ENCODE measurements at regions not wholly inside any gene's neighbourhood (a gene's known extent, or its start where the extent isn't known, plus 50 kb on each side); places are given as distances from the start of the nearest gene placed in this dataset.
"Not testable (repeated sequence)": the region's sequence is repeated elsewhere in the genome, so short reads cannot be mapped to it uniquely, and the experiment has no call there.

DNA sequence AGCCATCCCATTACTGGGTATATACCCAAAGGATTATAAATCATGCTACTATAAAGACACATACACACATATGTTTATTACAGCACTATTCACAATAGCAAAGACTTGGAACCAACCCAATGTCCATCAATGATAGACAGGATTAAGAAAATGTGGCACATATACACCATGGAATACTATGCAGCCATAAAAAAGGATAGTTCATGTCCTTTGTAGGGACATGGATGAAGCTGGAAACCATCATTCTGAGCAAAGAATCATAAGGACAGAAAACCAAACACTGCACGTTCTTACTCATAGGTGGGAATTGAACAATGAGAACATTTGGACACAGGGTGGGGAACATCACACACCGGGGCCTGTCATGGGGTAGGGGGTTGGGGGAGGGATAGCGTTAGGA, 60.3 kb upstream of the NMU start:
- not testable (repeated sequence) for FAIRE-seq

DNA sequence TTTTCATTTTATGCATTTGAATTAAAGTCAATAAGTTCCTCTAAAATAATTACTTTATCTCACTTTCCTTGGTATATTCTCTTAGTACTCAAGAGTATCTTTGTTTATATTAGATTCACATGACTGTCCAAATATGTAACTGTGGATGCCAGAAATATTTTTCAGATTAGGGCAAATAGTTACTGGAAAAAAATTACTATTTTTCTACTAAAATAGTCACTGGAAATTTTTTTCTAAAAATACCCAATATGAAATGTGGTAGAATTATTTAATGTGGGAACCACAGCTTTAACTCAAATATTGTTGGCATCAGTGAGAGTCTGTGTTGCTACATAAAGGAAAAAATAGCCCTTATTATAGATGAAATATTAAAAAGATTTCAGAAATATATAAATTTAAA, 70.4 kb upstream of the NMU start:
- FAIRE-seq: no peak

DNA sequence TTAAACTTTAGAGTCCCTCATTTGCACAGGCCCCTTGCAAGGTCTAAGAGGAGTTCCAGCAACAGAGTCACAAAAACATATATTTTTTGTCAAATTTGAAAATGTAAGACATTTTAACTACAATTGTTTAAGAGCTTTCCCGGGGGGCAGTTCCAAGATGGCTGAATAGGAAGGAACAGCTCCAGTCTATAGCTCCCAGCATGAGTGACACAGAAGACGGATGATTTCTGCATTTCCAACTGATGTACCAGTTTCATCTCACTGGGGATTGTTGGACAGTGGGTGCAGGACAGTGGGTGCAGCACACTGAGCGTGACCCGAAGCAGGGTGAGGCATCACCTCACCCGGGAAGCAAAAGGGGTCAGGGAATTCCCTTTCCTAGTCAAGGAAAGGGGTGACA, 71.4 kb upstream of the NMU start:
- FAIRE-seq: no peak

DNA sequence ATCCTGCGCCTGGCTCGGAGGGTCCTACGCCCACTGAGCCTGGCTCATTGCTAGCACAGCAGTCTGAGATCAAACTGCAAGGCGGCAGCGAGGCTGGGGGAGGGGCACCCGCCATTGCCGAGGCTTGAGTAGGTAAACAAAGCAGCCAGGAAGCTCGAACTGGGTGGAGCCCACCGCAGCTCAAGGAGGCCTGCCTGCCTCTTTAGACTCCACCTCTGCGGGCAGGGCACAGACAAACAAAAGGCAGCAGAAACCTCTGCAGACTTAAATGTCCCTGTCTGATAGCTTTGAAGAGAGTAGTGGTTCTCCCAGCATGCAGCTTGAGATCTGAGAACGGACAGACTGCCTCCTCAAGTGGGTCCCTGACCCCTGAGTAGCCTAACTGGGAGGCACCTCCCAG, 71.9 kb upstream of the NMU start:
- not testable (repeated sequence) for FAIRE-seq

DNA sequence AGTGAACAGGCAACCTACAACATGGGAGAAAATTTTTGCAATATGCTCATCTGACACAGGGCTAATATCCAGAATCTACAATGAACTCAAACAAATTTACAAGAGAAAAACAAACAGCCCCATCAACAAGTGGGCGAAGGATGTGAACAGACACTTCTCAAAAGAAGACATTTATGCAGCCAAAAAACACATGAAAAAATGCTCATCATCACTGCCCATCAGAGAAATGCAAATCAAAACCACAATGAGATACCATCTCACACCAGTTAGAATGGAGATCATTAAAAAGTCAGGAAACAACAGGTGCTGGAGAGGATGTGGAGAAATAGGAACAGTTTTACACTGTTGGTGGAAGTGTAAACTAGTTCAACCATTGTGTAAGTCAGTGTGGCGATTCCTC, 76.7 kb upstream of the NMU start:
- FAIRE-seq: not testable (repeated sequence)

DNA sequence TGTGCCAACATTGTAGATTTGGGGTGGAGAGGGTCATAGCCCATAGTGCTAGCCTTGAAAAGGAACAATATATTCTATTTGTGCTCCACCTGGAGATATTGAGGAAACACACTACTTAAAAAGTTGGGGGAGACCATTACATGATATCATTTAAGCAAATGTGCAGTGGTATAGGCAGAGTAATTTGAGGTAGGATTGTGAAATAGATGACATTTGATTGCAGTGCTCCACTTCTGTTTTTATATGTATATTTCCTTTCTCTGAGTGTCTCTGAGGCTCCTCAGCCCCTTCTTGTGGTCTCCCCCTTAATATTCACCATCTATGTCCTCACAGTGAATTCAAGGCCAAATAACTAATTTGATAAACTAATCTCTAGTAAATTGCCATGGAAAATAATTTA, 85.6 kb upstream of the NMU start:
- FAIRE-seq: no peak

DNA sequence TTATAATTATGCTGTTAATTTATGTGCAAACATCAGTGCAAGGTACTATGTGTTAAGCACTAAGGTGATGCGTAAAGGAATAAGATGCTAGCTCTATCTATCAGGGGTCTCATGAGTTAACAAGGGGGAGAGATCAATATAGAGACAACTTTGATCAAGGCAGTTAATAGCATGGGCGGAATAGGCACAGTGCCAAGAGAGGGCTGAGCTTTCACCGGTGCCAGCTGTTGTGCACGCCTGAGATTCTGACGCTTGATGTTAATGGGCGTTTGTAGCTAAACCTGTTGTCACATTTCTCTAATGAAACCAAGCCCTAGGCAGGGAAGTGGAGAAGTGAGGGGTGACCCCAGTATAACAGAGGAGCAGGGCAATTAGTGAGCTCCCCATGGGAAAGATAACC, 86.0 kb upstream of the NMU start:
- FAIRE-seq: no peak

DNA sequence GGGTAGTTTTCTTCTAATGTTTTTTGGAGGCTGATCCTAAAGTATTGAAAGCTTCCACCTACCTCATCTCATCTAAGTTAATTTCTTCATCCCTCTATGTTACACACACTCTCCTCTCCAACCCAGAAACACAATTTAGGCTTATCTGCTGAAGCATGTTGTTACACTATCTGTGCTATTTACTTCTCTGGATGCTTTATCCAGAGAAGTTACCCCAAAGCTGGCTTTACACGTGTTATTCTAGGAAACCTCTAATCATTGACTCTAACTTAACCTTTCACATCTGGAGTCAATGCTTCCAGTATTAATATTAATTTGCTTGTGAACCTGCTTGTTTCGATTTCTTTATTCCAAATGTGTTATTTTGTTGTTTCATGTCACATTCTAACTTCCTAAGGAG, 87.3 kb upstream of the NMU start:
- no peak for FAIRE-seq

DNA sequence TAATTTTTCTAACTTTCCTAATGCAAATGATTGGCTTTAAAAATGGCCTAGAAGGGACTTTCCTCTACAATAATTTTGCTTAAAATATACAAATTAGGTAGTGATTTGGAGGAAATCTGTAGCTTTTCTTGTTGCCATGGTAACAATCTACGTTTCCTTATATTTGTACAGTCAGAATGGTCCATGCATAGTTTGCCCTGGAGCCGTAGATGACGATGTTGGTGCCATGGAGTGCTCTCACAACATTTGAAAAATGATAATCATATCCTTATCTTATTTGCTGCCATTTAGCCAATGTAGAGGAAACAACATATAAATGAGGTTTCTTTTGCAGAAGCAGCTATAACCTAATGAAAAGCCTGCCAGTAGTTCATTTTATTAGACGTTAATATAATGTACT, 89.0 kb upstream of the NMU start:
- no peak for FAIRE-seq

GRCh38 chr4:55727746-55728145, 91.6 kb upstream of the NMU start:
- FAIRE-seq: no peak

DNA sequence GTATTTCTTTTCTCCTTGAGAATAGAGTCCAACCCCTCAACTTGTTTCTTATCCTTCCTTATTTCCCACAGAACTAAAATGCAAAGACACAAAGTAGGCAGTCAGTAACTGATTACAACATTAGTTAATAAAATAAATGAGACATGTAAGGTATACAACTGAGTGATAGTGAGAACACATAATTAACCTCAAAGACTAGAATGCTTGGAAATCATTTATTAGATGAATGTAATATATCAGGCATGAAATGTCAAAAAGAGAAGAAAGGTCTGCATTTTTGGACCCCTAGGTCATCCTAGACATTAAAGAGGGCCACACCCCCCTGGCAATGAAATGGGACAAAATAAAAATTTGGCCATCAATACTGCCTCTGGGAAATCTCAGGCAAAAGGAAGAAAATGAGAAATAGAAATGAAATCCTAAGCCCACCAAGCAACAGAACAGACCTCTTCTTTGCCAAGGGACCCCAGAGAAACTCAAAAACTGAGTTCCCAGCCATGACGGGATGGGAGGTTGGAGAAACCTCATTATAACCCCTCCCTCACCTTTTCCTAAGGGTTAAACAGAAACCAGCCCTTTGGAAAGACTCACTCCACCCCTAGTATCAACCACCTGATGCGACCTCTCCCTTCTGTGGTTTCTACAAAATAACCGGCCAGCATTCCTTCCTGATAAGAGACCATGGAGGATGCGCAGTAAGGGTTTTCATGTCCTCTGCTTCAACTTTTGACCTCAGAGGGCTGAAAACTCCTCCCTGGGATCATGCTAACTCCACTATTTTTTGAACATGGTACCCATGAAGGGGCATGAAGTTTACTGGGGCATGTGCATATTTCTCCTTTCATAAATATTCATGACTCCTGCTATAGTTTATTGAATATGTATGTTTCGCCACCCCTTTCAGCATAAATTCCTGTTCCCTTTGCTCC, 90.0 kb upstream of the EXOC1L start:
- FAIRE-seq: no peak

GRCh38 chr4:55730280-55730931, 89.2 kb upstream of the EXOC1L start:
- FAIRE-seq: no peak

DNA sequence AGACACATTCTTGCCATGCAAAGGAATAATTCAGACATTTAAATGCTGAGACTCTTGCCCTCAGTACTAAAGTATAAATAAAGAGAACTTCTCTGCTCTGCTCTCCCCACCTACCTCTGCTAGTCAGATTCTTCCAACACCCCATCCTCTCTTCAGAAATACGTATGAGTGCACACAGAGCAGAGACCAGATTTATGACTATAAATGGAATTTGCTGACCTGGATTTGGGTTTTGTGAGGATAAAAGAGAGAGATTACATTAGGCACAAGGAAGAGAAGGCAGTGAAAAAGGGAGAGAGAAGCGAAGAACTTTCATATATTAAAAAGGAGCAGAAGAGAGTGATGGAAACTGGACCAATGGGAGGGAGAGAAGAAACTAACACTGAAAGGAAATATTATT, 87.6 kb upstream of the EXOC1L start:
- FAIRE-seq: no peak

- no peak for FAIRE-seq
Measured at GRCh38 chr4:55732864-55733263, 86.7 kb upstream of the EXOC1L start.

DNA sequence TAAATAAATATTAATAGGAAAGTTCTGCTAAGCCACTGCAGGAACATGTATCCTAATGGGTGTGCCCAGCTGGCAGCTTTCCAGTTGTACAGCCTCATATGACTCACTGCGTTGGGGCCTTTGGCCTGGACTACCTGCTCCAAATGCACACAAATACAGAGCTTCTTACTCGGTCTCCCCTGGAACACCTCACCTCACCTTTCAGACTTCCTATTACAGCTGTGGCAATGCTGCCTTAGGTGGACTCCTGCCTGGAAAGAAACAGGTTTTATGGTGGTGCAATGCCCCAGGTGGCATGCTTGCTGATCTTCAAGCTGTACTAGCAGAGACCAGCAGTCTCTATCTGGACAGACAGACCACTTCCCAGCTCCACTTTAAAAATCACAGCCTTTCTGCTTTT, 85.7 kb upstream of the EXOC1L start:
- FAIRE-seq: no peak

- peak; percentile 97 for FAIRE-seq
Measured at GRCh38 chr4:55736605-55737183, 82.9 kb upstream of the EXOC1L start.

DNA sequence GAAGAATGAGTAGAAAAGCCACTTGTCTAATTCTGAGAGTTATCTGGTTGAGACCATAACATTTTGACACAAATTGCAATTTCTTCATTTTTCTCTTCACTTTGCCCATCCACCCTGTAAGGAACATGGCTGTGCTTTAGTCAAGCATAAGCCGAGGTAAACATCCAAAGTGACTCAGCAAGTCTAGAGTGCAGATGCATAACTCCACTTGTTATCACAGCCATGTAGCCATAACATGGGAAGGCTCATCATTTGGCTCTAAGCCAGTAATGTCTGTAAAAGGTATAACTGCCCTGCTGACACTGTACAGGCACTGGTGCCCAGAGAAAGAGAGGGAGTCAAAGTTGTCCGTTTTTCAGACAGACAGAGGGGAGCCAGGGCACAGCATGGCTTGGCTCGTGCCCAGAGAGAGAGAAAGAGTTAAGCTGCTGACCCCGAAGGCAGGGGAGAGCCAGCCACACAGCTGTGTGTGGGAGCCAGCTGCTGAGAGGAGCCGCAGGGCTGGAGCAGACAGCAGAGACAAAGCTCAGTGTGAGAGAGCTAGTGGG, 76.9 kb upstream of the EXOC1L start:
- FAIRE-seq: no peak

DNA sequence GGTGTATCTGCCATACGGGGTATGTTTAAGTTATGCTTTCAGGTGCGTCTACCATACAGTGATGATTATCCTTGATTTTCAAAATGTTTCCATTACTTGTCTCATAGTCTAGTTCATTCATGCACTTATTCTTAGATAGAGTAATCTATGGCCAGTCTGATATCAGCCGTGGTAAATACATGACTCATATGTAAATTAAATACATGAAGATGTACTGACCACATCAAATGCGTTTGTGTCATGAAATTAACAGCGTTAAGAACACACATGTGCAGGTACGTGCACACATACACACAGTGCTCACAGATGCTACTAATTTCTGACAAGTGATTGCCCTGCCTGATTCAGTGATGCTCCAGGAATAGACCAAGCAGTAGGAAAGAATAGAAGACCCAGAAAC, 75.2 kb upstream of the EXOC1L start:
- FAIRE-seq: no peak

GRCh38 chr4:55745014-55745413, 74.6 kb upstream of the EXOC1L start:
- no peak for FAIRE-seq

GRCh38 chr4:55747793-55748192, 71.8 kb upstream of the EXOC1L start:
- no peak for FAIRE-seq

GRCh38 chr4:55749666-55750065, 69.9 kb upstream of the EXOC1L start:
- no peak for FAIRE-seq

DNA sequence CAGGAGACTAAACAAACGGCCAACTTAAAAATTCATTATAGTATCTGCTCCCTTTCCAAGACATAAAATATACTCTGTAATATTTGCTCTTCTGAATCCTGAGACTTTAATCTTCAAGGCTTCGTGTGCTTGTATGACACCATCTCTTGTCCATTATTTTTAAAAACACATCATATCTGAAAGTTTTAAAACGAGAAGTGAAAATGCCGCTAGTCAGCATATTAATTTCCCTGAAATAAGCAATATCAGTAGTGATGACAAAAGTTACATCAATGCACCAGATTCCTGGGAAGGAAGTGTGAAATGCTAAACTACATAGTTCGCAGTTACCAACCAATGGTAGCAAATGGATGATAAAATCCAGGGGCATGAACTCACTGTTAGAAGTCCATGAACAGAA, 66.8 kb upstream of the EXOC1L start:
- FAIRE-seq: no peak

DNA sequence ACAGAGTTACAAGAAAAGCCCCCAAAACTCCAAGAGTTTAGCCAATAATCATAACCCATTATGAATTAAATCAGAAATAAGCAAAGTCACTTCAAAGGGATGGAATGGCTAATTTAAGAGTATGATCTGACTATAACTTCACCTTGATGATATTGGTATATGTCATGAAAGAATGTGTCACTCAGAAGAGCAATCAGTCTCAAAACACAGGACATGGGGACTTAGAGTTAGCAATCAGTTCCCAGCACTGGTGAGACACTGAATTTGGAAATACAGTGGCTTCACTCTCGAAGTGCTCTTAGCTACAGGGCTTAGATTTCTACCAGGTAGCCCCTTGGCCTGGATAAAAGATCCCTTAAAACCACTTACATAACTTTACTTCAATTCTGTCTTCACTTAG, 65.7 kb upstream of the EXOC1L start:
- no peak for FAIRE-seq

Measured in islet of Langerhans (tissue), 1 donor.